ENCODE measurements at regions not wholly inside any gene's neighbourhood (a gene's known extent, or its start where the extent isn't known, plus 50 kb on each side); places are given as distances from the start of the nearest gene placed in this dataset.

GRCh38 chr1:68828013-68828412 lies 331.1 kb upstream of the DEPDC1 start:
- no peak for TF ChIP-seq POLR2A (IDR thresholded peaks at IDR 0.05)
- TF ChIP-seq CTCF (IDR thresholded peaks at IDR 0.05), result no peak
